CD4-positive, alpha-beta memory T cell (primary cell): ENCODE measurements at regions not wholly inside any gene's neighbourhood (a gene's known extent, or its start where the extent isn't known, plus 50 kb on each side); places are given as distances from the start of the nearest gene placed in this dataset.

Source experiments
- CTCF ChIA-PET: fragments of 350-600 bp; sonication (Branson Sonifier 250); formaldehyde crosslinking; loops from one replicate; lab custom pipeline; 2021; ENCODE audit warnings: inconsistent platforms; ENCODE audit not compliant: partially characterized antibody; lab: Charles Lee
- POLR2A ChIA-PET: fragments of 350-600 bp; sonication (Branson Sonifier 250); formaldehyde crosslinking; loops from one replicate; lab custom pipeline; 2021; ENCODE audit not compliant: partially characterized antibody; lab: Charles Lee
- DNase-seq, 5 donors: peaks; one replicate each; pipeline versions ENCODE4 v3.0.0 to v3.0.0-alpha.2; 2020 to 2022; ENCODE audit warnings: mixed read lengths in 1 of 5
- H3K27ac ChIP-seq: one replicate; pipeline ENCODE4 v1.7.0; 2013; ENCODE audit warnings: low read depth, low read length
- H3K27me3 ChIP-seq: 2 replicates; pipeline ENCODE4 v1.7.0; 2013; ENCODE audit warnings: mild to moderate bottlenecking, low read length, moderate library complexity; ENCODE audit not compliant: insufficient read depth
- H3K36me3 ChIP-seq: 2 replicates; pipeline ENCODE4 v1.7.0; 2013; ENCODE audit warnings: mild to moderate bottlenecking, low read length, moderate library complexity; ENCODE audit not compliant: insufficient read depth
- H3K4me1 ChIP-seq: 2 replicates; pipeline ENCODE4 v1.7.0; 2013; ENCODE audit warnings: mild to moderate bottlenecking, low read length, moderate library complexity; ENCODE audit not compliant: insufficient read depth
- H3K4me3 ChIP-seq, 2 donors: one replicate each; pipeline ENCODE4 v1.7.0; 2013; ENCODE audit warnings: low read length in 2 of 2, mild to moderate bottlenecking in 1 of 2
- H3K9me3 ChIP-seq, 2 donors: one replicate each; pipeline ENCODE4 v1.7.0; 2013; ENCODE audit warnings: low read length in 2 of 2, control low read depth in 1 of 2; ENCODE audit not compliant: control insufficient read depth in 1 of 2
- H3K27ac Mint-ChIP-seq, 7 donors: one replicate each; pipeline ENCODE4 v1.8.0; 2020 to 2021; ENCODE audit warnings: mixed read lengths in 7 of 7, mild to moderate bottlenecking in 6 of 7, inconsistent platforms in 3 of 7, moderate library complexity in 3 of 7
- H3K27me3 Mint-ChIP-seq, 2 donors: one replicate each; pipeline ENCODE4 v1.8.0; 2020 to 2021; ENCODE audit warnings: mixed read lengths in 2 of 2
- H3K36me3 Mint-ChIP-seq, 2 donors: one replicate each; pipeline ENCODE4 v1.8.0; 2020 to 2021; ENCODE audit warnings: mixed read lengths in 2 of 2, inconsistent platforms in 1 of 2, mild to moderate bottlenecking in 1 of 2
- H3K4me1 Mint-ChIP-seq, 4 donors: one replicate each; pipeline ENCODE4 v1.8.0; 2020 to 2021; ENCODE audit warnings: mixed read lengths in 4 of 4, mild to moderate bottlenecking in 1 of 4
- H3K4me3 Mint-ChIP-seq, 8 donors: one replicate each; pipeline ENCODE4 v1.8.0; 2020 to 2021; ENCODE audit warnings: mixed read lengths in 8 of 8, mild to moderate bottlenecking in 7 of 8, moderate library complexity in 6 of 8, inconsistent platforms in 3 of 8
- H3K9me3 Mint-ChIP-seq, 8 donors: one replicate each; pipeline ENCODE4 v1.8.0; 2020 to 2021; ENCODE audit warnings: mixed read lengths in 8 of 8, mild to moderate bottlenecking in 5 of 8, inconsistent platforms in 3 of 8, moderate library complexity in 1 of 8
- intact Hi-C: fragments of 100-400 bp; cut with micrococcal nuclease; formaldehyde crosslinking; loops from one replicate; pipeline ENCODE4 v1.15.1; 2023

DNA sequence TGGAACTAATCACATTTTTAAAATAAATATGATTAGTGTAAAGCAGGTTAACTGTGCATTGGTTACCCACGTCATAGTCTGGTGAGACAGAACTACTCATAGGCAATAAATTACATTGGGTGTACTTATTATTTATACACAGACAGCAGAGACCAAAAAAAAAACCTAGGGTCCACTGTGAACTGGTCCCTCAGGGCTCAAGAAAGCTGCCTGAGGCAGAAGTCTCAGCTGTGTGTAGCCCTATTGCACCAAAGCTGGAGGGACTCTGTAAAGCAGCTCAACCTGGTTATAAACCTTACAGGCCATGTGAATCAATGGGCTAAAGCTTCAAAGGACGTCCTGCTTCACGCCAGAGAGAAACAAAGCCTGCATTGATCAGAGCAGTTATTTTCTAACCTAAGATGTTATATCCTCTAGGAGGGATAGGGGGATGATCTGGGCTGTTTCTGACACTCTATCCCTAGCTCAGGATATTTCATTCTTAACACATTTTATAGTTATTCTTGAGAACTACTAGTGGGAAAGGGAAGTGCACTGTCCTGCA is 432.2 kb upstream of the ANO3 start:
- Histone ChIP-seq H3K27ac (no peak overlapping the region), H3K36me3 (no peaks in the 10 kb centered on the region), H3K4me3 (no peak overlapping the region), H3K4me1 (no peaks in the 10 kb centered on the region), H3K27me3 (no peaks in the 10 kb centered on the region), H3K9me3 (no peaks in the 10 kb centered on the region)
- Mint-ChIP-seq H3K4me1 (no peaks in the 10 kb centered on the region), H3K27me3 (no peaks in the 10 kb centered on the region), H3K9me3 (peaks cover 0 to 3% (median 1%) of the 10 kb centered on the region in 8 donors), H3K4me3 (no peak overlapping the region), H3K27ac (no peak overlapping the region), H3K36me3 (no peaks in the 10 kb centered on the region)
- CTCF ChIA-PET: no interaction called here
- intact Hi-C loops: no loop called here
- no peak for DNase-seq
- POLR2A ChIA-PET: interaction anchor here (0.6 kb wide), 1 partner anchor 1890 kb away, joined by 3 read pairs; no protein-coding TSS in a partner anchor

- Histone ChIP-seq H3K4me3 (no peak overlapping the region), H3K4me1 (no peaks in the 10 kb centered on the region), H3K27ac (no peak overlapping the region), H3K27me3 (no peaks in the 10 kb centered on the region), H3K9me3 (no peaks in the 10 kb centered on the region), H3K36me3 (no peaks in the 10 kb centered on the region)
- Mint-ChIP-seq H3K4me3 (no peak overlapping the region), H3K4me1 (no peaks in the 10 kb centered on the region), H3K27ac (no peak overlapping the region), H3K36me3 (no peaks in the 10 kb centered on the region), H3K9me3 (peaks cover 0 to 8% (median under 1%) of the 10 kb centered on the region in 8 donors), H3K27me3 (no peaks in the 10 kb centered on the region)
- CTCF ChIA-PET: no interaction called here
- POLR2A ChIA-PET: no interaction called here
- intact Hi-C loops: no loop called here
- no peak for DNase-seq
Observed at GRCh38 chr11:25900814-25901213, 431.1 kb upstream of the ANO3 start.

- Histone ChIP-seq H3K4me3 (no peak overlapping the region), H3K27me3 (no peaks in the 10 kb centered on the region), H3K27ac (no peak overlapping the region), H3K4me1 (no peaks in the 10 kb centered on the region), H3K9me3 (no peaks in the 10 kb centered on the region), H3K36me3 (no peaks in the 10 kb centered on the region)
- H3K27ac Mint-ChIP-seq: no peak overlapping the region
- no peaks in the 10 kb centered on the region for H3K4me1 Mint-ChIP-seq
- intact Hi-C loops: no loop called here
- POLR2A ChIA-PET: no interaction called here
- CTCF ChIA-PET: no interaction called here
- peaks cover 0 to 9% (median 2%) of the 10 kb centered on the region in 8 donors for H3K9me3 Mint-ChIP-seq
- no peak overlapping the region for H3K4me3 Mint-ChIP-seq
- H3K27me3 Mint-ChIP-seq: no peaks in the 10 kb centered on the region
- no peaks in the 10 kb centered on the region for H3K36me3 Mint-ChIP-seq
- DNase-seq: no peak
Observed at GRCh38 chr11:25901415-25901814, 430.5 kb upstream of the ANO3 start.

GRCh38 chr11:25902476-25902875 is 429.5 kb upstream of the ANO3 start:
- Mint-ChIP-seq H3K9me3 (peaks cover 0 to 11% (median 5%) of the 10 kb centered on the region in 8 donors), H3K4me3 (no peak overlapping the region), H3K27me3 (no peaks in the 10 kb centered on the region), H3K4me1 (no peaks in the 10 kb centered on the region), H3K27ac (no peak overlapping the region), H3K36me3 (no peaks in the 10 kb centered on the region)
- ChIA-PET POLR2A (no interaction called here), CTCF (no interaction called here)
- H3K4me3 ChIP-seq: no peak overlapping the region
- no peaks in the 10 kb centered on the region for H3K36me3 ChIP-seq
- intact Hi-C loops: no loop called here
- H3K27ac ChIP-seq: no peak overlapping the region
- H3K27me3 ChIP-seq: no peaks in the 10 kb centered on the region
- no peaks in the 10 kb centered on the region for H3K4me1 ChIP-seq
- no peaks in the 10 kb centered on the region for H3K9me3 ChIP-seq
- no peak for DNase-seq

DNA sequence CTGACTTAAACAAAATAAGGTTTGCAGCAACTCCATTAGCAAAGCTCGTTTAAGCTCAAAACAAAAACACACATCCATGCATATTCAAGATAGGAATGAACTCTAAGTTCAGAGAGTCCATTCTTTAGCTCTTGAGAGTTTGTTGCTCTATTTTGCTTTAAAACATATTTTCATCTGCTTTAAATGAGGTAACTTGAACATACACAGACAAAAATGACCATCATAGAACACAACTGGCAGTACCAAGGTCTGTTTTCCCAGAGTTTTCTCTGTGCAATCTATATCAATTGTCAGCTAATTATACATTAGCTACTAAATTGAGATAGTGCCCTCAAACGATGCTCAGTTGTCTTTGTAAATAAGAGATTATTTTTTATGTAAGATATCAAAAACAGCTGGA is 423.2 kb upstream of the ANO3 start:
- Histone ChIP-seq H3K36me3 (no peaks in the 10 kb centered on the region), H3K27ac (no peak overlapping the region), H3K27me3 (no peaks in the 10 kb centered on the region), H3K9me3 (no peaks in the 10 kb centered on the region), H3K4me3 (no peak overlapping the region), H3K4me1 (no peaks in the 10 kb centered on the region)
- DNase-seq: no peak
- no peaks in the 10 kb centered on the region for H3K36me3 Mint-ChIP-seq
- intact Hi-C loops: no loop called here
- peaks cover 0 to 17% (median 7%) of the 10 kb centered on the region in 8 donors for H3K9me3 Mint-ChIP-seq
- H3K4me3 Mint-ChIP-seq: no peak overlapping the region
- ChIA-PET CTCF (no interaction called here), POLR2A (no interaction called here)
- H3K27me3 Mint-ChIP-seq: no peaks in the 10 kb centered on the region
- no peak overlapping the region for H3K27ac Mint-ChIP-seq
- H3K4me1 Mint-ChIP-seq: no peaks in the 10 kb centered on the region

GRCh38 chr11:25910086-25910485 is 421.8 kb upstream of the ANO3 start:
- Mint-ChIP-seq H3K27me3 (no peaks in the 10 kb centered on the region), H3K27ac (no peak overlapping the region), H3K9me3 (peaks cover 0 to 19% (median 8%) of the 10 kb centered on the region in 8 donors), H3K4me3 (no peak overlapping the region), H3K36me3 (no peaks in the 10 kb centered on the region), H3K4me1 (no peaks in the 10 kb centered on the region)
- no peak for DNase-seq
- intact Hi-C loops: no loop called here
- ChIA-PET CTCF (no interaction called here), POLR2A (no interaction called here)
- no peaks in the 10 kb centered on the region for H3K27me3 ChIP-seq
- no peaks in the 10 kb centered on the region for H3K9me3 ChIP-seq
- H3K27ac ChIP-seq: no peak overlapping the region
- no peaks in the 10 kb centered on the region for H3K4me1 ChIP-seq
- H3K36me3 ChIP-seq: no peaks in the 10 kb centered on the region
- no peak overlapping the region for H3K4me3 ChIP-seq

- intact Hi-C loops: no loop called here
- no peak overlapping the region for H3K4me3 ChIP-seq
- H3K27ac Mint-ChIP-seq: no peak overlapping the region
- peaks cover 8 to 37% (median 17%) of the 10 kb centered on the region in 8 donors for H3K9me3 Mint-ChIP-seq
- POLR2A ChIA-PET: no interaction called here
- no peak overlapping the region for H3K27ac ChIP-seq
- H3K9me3 ChIP-seq: no peaks in the 10 kb centered on the region
- H3K4me1 ChIP-seq: no peaks in the 10 kb centered on the region
- no peak overlapping the region for H3K4me3 Mint-ChIP-seq
- no peaks in the 10 kb centered on the region for H3K36me3 ChIP-seq
- no peaks in the 10 kb centered on the region for H3K27me3 ChIP-seq
- no peaks in the 10 kb centered on the region for H3K4me1 Mint-ChIP-seq
- no peaks in the 10 kb centered on the region for H3K36me3 Mint-ChIP-seq
- CTCF ChIA-PET: no interaction called here
- no peak for DNase-seq
- H3K27me3 Mint-ChIP-seq: no peaks in the 10 kb centered on the region
Observed at GRCh38 chr11:25920356-25920755, 411.6 kb upstream of the ANO3 start.

DNA sequence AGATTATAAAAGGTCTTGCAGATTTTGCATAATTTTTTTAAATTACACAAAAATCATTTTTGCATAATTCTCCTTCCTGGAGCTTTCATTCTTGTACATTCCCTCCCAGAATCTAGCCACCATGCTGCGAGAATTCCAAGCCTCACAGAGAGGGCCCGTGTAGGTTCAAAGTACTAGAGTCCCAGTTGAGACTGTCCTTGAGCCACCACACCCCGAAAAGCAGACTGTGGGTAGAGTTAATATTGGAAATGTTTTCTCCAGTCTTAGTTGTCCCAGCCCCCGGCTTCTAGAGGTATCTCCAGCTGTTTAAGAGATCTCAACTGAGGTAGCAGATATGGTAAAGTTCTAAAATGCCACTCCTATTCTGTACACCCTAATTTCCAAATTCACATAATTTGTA is 407.3 kb upstream of the ANO3 start:
- Histone ChIP-seq H3K27me3 (no peaks in the 10 kb centered on the region), H3K4me3 (no peak overlapping the region), H3K4me1 (no peaks in the 10 kb centered on the region), H3K27ac (no peak overlapping the region), H3K36me3 (no peaks in the 10 kb centered on the region), H3K9me3 (no peaks in the 10 kb centered on the region)
- no peak for DNase-seq
- H3K27ac Mint-ChIP-seq: no peak overlapping the region
- no peaks in the 10 kb centered on the region for H3K36me3 Mint-ChIP-seq
- peaks cover 4 to 34% (median 14%) of the 10 kb centered on the region in 8 donors for H3K9me3 Mint-ChIP-seq
- POLR2A ChIA-PET: no interaction called here
- intact Hi-C loops: no loop called here
- CTCF ChIA-PET: no interaction called here
- no peak overlapping the region for H3K4me3 Mint-ChIP-seq
- no peaks in the 10 kb centered on the region for H3K27me3 Mint-ChIP-seq
- no peaks in the 10 kb centered on the region for H3K4me1 Mint-ChIP-seq
